Panc1 (cell line): ENCODE measurements at regions not wholly inside any gene's neighbourhood (a gene's known extent, or its start where the extent isn't known, plus 50 kb on each side); places are given as distances from the start of the nearest gene placed in this dataset.

ENCODE experiments used
- POLR2AphosphoS5 ChIP-seq: IDR thresholded peaks from 2 replicates; pipeline ENCODE4 v1.6.1; 2012; ENCODE audit warnings: mild to moderate bottlenecking, low read depth, low read length, moderate library complexity
- SIN3A ChIP-seq: IDR thresholded peaks from 2 replicates; pipeline ENCODE4 v1.6.1; 2012; ENCODE audit warnings: low read depth, mild to moderate bottlenecking, low read length, moderate library complexity, borderline replicate concordance; ENCODE audit not compliant: insufficient read depth
- TCF7L2 ChIP-seq: IDR thresholded peaks from 2 replicates; pipeline ENCODE4 v1.6.1; 2011; ENCODE audit warnings: mild to moderate bottlenecking, low read depth, low read length, inconsistent platforms
- TF ChIP-seq, protein P1 (sequence below): fragments of 450-650 bp; IDR thresholded peaks from 2 replicates; pipeline ENCODE4 v1.5.1; 2017; ENCODE audit warnings: mild to moderate bottlenecking
- TF ChIP-seq, protein P2 (sequence below), 2 experiments: IDR thresholded peaks; 2 replicates each; pipeline ENCODE4 v1.6.1; 2011 to 2012; ENCODE audit warnings: low read depth in 2 of 2, control low read depth in 1 of 2, low read length in 1 of 2, mild to moderate bottlenecking in 1 of 2, moderate library complexity in 1 of 2; ENCODE audit not compliant: insufficient read depth in 1 of 2

DNA sequence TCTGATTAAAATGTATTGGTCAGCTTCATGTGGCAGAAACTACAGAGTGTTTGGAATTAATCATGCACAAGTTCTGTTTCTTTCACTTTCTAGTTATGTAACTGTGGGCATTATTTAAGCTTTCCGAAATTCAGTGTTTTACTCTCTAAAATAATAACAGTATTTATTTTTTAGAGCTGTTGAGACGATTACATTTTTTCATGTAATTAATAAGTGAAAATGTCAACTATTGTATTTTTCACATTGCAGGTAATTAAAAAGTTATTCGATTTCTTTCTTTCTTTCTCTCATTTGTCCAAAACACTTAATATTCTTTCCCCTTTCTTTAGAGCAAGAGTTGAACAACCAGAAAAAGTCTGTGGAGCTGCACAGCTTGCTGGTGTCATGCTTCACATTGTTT, 559.4 kb upstream of the PCDH20 start:
- TF ChIP-seq, protein P1, sequence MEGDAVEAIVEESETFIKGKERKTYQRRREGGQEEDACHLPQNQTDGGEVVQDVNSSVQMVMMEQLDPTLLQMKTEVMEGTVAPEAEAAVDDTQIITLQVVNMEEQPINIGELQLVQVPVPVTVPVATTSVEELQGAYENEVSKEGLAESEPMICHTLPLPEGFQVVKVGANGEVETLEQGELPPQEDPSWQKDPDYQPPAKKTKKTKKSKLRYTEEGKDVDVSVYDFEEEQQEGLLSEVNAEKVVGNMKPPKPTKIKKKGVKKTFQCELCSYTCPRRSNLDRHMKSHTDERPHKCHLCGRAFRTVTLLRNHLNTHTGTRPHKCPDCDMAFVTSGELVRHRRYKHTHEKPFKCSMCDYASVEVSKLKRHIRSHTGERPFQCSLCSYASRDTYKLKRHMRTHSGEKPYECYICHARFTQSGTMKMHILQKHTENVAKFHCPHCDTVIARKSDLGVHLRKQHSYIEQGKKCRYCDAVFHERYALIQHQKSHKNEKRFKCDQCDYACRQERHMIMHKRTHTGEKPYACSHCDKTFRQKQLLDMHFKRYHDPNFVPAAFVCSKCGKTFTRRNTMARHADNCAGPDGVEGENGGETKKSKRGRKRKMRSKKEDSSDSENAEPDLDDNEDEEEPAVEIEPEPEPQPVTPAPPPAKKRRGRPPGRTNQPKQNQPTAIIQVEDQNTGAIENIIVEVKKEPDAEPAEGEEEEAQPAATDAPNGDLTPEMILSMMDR = no peak
- TF ChIP-seq POLR2AphosphoS5 (no peak), SIN3A (no peak), TCF7L2 (no peak)
- TF ChIP-seq, protein P2, sequence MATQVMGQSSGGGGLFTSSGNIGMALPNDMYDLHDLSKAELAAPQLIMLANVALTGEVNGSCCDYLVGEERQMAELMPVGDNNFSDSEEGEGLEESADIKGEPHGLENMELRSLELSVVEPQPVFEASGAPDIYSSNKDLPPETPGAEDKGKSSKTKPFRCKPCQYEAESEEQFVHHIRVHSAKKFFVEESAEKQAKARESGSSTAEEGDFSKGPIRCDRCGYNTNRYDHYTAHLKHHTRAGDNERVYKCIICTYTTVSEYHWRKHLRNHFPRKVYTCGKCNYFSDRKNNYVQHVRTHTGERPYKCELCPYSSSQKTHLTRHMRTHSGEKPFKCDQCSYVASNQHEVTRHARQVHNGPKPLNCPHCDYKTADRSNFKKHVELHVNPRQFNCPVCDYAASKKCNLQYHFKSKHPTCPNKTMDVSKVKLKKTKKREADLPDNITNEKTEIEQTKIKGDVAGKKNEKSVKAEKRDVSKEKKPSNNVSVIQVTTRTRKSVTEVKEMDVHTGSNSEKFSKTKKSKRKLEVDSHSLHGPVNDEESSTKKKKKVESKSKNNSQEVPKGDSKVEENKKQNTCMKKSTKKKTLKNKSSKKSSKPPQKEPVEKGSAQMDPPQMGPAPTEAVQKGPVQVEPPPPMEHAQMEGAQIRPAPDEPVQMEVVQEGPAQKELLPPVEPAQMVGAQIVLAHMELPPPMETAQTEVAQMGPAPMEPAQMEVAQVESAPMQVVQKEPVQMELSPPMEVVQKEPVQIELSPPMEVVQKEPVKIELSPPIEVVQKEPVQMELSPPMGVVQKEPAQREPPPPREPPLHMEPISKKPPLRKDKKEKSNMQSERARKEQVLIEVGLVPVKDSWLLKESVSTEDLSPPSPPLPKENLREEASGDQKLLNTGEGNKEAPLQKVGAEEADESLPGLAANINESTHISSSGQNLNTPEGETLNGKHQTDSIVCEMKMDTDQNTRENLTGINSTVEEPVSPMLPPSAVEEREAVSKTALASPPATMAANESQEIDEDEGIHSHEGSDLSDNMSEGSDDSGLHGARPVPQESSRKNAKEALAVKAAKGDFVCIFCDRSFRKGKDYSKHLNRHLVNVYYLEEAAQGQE (IDR thresholded peaks at IDR 0.05; ENCODE audit: insufficient read depth in 1 of 2, low read depth in 2 of 2, low read length in 1 of 2) = no peak
